Right renal cortex interstitium (tissue), 3 donors: ENCODE measurements at regions not wholly inside any gene's neighbourhood (a gene's known extent, or its start where the extent isn't known, plus 50 kb on each side); places are given as distances from the start of the nearest gene placed in this dataset.

Source experiments
- DNase-seq, 3 donors: peaks; one replicate each; pipeline ENCODE4 v3.0.0-alpha.2; 2013; ENCODE audit warnings: low read depth in 3 of 3, low spot score in 2 of 3

DNA sequence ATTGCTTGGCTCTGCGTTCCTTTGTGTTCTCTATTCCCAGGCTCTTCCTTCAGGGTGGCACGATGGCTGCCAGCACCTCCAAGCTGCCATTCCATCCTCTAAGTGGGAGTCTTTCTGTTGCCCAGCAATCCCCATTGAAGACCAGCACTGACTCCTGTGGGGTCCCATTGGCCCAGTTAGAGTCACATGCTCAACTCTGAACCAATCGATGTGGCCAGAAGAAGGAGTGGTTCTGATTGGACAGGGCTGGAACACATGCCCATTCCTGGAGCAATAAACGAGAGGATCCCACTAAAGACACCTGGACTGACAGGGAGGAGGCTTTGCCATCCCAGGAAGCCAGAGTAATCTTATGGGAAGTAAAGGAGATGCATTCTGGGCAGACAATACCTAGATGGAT, 97.2 kb upstream of the IGSF21 start:
- no peak for DNase-seq

DNA sequence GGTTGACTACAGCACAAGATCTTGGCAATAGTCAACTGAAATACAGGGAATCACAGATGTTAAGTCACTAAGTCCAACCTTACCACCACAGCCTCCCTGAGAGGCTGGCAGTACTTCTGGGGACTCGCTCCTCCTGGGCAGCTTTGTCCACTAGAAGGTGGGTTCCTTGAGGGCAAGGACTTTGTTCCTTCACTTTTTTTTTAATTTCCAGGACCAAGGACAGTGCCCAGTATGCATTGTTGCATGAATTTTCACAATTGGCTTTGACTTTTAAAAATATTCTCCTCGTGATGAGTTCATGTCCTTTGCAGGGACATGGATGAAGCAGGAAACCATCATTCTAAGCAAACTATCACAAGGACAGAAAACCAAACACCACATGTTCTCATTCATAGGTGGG, 96.7 kb upstream of the IGSF21 start:
- DNase-seq: peak in 1 of 3 donors; percentile 38

- no peak for DNase-seq
These were observed 95.9 kb upstream of the IGSF21 start for GRCh38 chr1:18011703-18012102.

GRCh38 chr1:18012686-18013085, 94.9 kb upstream of the IGSF21 start:
- DNase-seq: no peak

GRCh38 chr1:18013216-18013615, 94.4 kb upstream of the IGSF21 start:
- DNase-seq: no peak

DNA sequence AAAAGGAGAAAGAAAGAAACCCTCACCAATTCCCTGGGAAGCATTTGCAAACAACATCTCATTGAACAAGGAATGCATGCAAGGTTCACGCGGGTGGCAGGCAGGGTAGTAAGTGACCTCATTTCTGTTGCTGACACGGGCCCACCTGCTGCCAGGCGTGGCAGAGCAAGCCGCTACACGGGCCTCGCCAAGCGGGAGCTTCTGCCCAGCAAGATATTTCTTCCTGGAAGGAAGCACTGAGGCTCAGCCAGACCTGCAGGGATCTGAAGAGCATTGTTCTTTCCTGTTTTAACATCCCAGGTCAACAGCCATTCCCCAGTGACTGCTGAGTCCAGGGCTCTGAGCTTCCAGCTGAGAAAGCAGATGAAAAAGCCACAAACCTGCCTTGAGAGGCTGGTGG, 91.9 kb upstream of the IGSF21 start:
- DNase-seq: no peak

DNA sequence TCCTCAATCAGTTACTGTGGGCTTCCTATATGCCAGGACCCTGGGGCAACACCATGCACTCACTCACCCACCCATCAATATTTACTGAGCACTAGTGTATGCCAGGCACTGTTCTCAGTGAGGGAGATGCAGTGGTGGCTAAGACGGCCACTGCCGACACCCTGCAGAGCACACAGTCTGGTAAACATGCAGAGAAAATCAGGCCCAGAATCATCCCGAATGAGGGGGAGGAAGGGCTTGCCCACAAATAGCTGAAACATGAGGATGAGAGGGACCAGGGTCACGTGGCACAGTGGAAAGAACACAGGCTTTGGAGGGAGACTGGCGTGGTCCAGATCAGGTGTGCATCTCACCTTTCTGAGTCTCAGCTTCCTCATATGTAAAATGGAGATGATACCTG, 89.2 kb upstream of the IGSF21 start:
- DNase-seq: no peak

GRCh38 chr1:18020021-18020817, 87.4 kb upstream of the IGSF21 start:
- DNase-seq: no peak

- no peak for DNase-seq
These were observed 86.4 kb upstream of the IGSF21 start for GRCh38 chr1:18021242-18021641.

- DNase-seq: no peak
These were observed 75.3 kb upstream of the IGSF21 start for GRCh38 chr1:18032172-18032859.

- no peak for DNase-seq
These were observed 72.5 kb upstream of the IGSF21 start for GRCh38 chr1:18035145-18035544.

DNA sequence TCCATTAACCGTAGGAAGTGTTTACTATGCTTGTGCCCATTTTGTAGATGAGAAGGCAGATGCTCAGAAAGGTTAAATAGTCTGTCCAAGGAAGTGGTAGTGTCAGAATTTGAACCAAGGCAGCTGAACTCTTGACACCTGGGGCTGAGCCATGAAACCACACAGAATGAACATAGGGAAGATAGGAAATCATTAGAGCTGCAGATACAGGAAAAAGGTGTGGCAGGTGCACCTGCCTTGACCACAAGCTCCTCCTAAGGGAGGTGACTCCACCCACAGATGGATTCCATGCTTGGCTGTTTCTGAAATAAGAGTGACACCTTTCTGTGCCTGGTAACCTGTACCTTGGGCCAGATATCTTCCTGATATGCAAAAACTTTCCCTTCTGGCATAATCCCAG, 69.9 kb upstream of the IGSF21 start:
- DNase-seq: no peak

GRCh38 chr1:18038051-18038450, 69.5 kb upstream of the IGSF21 start:
- no peak for DNase-seq

DNA sequence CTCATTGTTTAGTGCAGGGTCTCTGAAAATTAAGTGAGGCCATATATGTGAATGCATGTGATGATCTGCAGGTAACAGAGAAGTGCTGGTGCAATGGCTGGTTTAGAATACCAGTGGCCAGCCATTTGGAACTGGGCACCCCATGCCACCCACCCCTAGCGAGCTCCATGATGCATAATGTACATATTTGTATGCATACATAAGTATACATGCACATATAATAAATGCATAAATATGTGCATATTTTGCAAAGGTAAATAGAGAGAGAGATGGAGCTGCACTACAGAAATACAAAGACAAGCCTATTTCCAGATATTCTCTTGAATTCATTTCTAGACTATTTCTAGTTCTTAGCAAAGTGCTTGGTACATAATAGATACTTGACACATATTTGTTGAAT, 68.5 kb upstream of the IGSF21 start:
- DNase-seq: no peak

GRCh38 chr1:18041102-18041501, 66.5 kb upstream of the IGSF21 start:
- DNase-seq: no peak

GRCh38 chr1:18041685-18042355, 65.8 kb upstream of the IGSF21 start:
- DNase-seq: no peak

- no peak for DNase-seq
These were observed 63.7 kb upstream of the IGSF21 start for GRCh38 chr1:18043871-18044270.

DNA sequence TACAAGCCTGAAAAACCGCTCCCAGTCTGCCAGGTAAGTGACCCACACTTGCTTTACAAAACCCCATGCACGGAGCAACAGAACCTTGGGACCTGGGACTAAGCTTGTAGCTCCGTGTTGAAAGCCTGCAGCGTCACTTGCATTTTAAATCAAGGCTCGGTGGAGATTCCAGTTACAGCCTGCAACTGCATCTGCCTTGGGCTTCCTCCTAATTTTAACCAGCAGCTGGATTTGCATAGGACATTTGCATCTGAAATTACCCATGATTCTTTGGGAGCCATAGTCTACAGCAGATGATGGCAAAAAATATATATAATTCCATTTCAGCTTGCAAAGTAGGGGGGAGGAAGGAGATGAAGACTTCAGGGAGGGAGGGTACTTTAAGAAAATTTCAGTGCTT, 62.4 kb upstream of the IGSF21 start:
- no peak for DNase-seq

- DNase-seq: no peak
These were observed 62.0 kb upstream of the IGSF21 start for GRCh38 chr1:18045621-18046020.

- DNase-seq: no peak
These were observed 60.5 kb upstream of the IGSF21 start for GRCh38 chr1:18047122-18047521.

DNA sequence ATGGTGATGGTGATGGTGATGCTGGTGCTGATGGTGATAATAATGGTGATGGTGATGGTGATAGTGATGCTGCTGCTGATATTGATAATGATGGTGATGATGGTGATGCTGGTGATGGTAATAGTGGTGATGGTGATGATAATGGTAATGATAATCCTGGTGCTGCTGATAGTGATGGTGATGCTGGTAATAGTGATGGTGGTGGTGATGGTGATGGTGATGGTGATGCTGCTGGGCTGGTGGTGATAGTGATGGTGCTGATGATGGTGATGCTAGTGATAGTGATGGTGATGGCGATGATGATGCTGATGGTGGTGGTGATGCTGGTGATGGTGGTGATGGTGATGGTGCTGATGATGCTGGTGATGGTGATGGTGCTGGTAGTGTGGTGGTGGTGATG, 58.4 kb upstream of the IGSF21 start:
- DNase-seq: no peak

DNA sequence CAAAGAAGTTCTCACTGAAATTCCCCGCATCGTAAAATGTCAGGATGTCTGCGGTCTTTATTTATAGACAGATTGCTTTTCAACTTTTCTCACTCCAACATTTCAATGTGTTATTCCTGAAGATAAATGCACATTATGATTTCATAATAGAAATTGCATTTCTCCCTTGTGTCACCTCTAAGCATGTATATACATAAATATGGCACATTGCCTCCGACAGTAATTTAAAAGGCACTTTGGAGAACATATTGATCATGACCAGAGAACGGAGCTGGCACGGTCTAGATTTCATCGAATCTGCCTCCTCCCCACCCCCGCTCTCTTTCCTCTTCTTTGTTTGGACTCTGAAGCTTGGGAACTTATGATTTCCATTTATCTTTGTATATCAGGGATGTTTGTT, 54.9 kb upstream of the IGSF21 start:
- no peak for DNase-seq
